ENCODE measurements at regions not wholly inside any gene's neighbourhood (a gene's known extent, or its start where the extent isn't known, plus 50 kb on each side); places are given as distances from the start of the nearest gene placed in this dataset.

- no peak for DNase-seq
Measured at GRCh38 chr3:117874904-117875874, 1159.5 kb downstream of the IGSF11 start.

GRCh38 chr3:117875887-117876286 is 1158.8 kb downstream of the IGSF11 start:
- DNase-seq = no peak

GRCh38 chr3:117880638-117881037 is 1154.0 kb downstream of the IGSF11 start:
- no peak for DNase-seq

- no peak for DNase-seq
Measured at GRCh38 chr3:117881210-117881609, 1153.4 kb downstream of the IGSF11 start.

- DNase-seq = no peak
Measured at GRCh38 chr3:117885011-117885441, 1149.6 kb downstream of the IGSF11 start.

GRCh38 chr3:117886147-117886546 is 1148.5 kb downstream of the IGSF11 start:
- DNase-seq = no peak

- DNase-seq = no peak
Measured at GRCh38 chr3:117887031-117887430, 1147.6 kb downstream of the IGSF11 start.

- no peak for DNase-seq
Measured at GRCh38 chr3:117887901-117888300, 1146.7 kb downstream of the IGSF11 start.

- DNase-seq = no peak
Measured at GRCh38 chr3:117892431-117892841, 1142.2 kb downstream of the IGSF11 start.

- DNase-seq = no peak
Measured at GRCh38 chr3:117893001-117893400, 1141.6 kb downstream of the IGSF11 start.

- DNase-seq = no peak
Measured at GRCh38 chr3:117893638-117894037, 1141.0 kb downstream of the IGSF11 start.

GRCh38 chr3:117898722-117899522 is 1135.7 kb downstream of the IGSF11 start:
- no peak for DNase-seq

- no peak for DNase-seq
Measured at GRCh38 chr3:117903226-117903625, 1131.4 kb downstream of the IGSF11 start.

- no peak for DNase-seq
Measured at GRCh38 chr3:117910820-117911521, 1123.7 kb downstream of the IGSF11 start.

- DNase-seq = no peak
Measured at GRCh38 chr3:117912352-117912751, 1122.3 kb downstream of the IGSF11 start.

- no peak for DNase-seq
Measured at GRCh38 chr3:117914540-117915100, 1120.0 kb downstream of the IGSF11 start.

GRCh38 chr3:117916839-117917238 is 1117.8 kb downstream of the IGSF11 start:
- DNase-seq = no peak

GRCh38 chr3:117919621-117920020 is 1115.0 kb downstream of the IGSF11 start:
- DNase-seq = no peak

- no peak for DNase-seq
Measured at GRCh38 chr3:117920253-117920898, 1114.3 kb downstream of the IGSF11 start.

- DNase-seq = no peak
Measured at GRCh38 chr3:117921411-117921810, 1113.2 kb downstream of the IGSF11 start.

- DNase-seq = no peak
Measured at GRCh38 chr3:117922039-117922438, 1112.6 kb downstream of the IGSF11 start.

GRCh38 chr3:117926819-117927218 is 1107.8 kb downstream of the IGSF11 start:
- DNase-seq = no peak

All from CD4-positive, alpha-beta T cell treated with Interferon gamma for 1 hour (primary cell).